ENCODE measurements at regions not wholly inside any gene's neighbourhood (a gene's known extent, or its start where the extent isn't known, plus 50 kb on each side); places are given as distances from the start of the nearest gene placed in this dataset.

- TF ChIP-seq CTCF (IDR thresholded peaks at IDR 0.05) = no peak
- no peak for TF ChIP-seq POLR2AphosphoS5 (IDR thresholded peaks at IDR 0.05)
Measured at GRCh38 chr2:210961249-210961648, 404.9 kb downstream of the CPS1 start.

All from upper lobe of left lung (tissue), 4 donors.